ENCODE measurements at regions not wholly inside any gene's neighbourhood (a gene's known extent, or its start where the extent isn't known, plus 50 kb on each side); places are given as distances from the start of the nearest gene placed in this dataset.
"Not testable (repeated sequence)": the region's sequence is repeated elsewhere in the genome, so short reads cannot be mapped to it uniquely, and the experiment has no call there.

DNA sequence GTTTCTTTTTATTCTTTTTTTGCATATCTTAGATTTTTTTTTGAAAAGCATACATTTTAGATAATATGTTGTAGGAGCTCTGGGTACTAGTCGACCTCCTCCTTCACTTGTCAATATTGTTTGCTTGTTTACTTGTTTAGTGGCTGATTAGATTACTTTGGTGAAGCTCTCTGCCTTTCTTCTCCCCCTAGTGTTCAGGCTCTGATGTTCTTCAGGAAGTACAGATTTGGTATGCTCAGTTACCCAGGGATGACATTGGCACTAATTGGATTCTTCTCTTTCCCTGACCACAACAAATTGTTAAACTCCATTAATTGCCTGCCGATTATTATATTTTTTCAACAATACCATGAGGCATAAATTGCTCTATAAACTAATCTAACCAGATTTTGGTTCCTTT lies 491.2 kb downstream of the SUCLG1 start:
- no peak for DNase-seq (ENCODE audit: low read depth)

DNA sequence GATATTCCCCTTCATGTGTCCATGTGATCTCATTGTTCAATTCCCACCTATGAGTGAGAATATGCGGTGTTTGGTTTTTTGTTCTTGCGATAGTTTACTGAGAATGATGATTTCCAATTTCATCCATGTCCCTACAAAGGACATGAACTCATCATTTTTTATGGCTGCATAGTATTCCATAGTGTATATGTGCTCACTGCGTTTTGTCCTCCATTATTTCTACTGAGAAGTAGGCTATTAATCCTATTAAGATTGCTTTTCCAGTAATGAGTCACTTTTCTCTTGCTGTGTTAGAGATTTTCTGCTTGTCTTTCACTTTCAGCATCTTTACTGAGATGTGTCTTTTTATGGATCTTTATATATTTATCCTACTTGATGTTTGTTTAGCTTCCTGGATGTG lies 492.1 kb downstream of the SUCLG1 start:
- not testable (repeated sequence) for DNase-seq (ENCODE audit: low read depth)

DNA sequence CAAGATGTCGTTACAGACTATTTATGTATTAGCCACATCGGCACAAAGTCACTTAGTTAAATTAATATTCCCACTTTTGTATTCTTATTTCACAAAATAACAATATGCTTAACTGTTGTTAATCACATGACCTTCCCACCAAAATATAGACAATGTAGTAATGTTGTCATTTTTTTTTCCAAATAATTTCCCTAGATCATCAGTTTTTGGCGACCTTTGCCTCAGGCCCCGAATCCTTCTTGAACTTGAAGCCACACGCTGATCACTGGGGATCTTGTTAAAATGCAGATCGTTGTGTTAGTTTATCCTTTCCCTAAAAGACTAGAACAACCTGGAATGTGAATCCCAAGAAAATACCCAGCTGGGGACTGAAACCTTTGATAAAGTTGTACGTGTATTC lies 497.6 kb downstream of the SUCLG1 start:
- no peak for DNase-seq (ENCODE audit: low read depth)

DNA sequence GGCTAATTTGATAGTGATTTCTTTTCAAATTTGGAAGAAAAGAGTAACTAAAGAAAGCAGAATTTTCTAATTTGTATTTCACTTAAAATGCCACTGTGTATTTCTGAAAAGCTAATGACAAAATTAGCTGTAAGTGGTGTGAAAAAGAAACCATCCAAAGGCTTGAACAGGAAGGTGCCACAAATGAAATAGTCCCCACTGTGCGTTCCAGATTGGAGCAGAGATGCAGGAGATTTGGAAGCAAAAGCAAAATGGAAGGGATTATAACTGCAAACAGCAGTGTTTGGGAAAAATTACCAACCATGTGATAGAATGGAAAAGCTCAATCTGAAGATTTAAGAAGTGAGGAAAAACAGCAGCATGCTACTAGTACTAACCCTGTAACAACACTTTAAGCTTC lies 498.7 kb downstream of the SUCLG1 start:
- DNase-seq (ENCODE audit: low read depth): no peak

DNA sequence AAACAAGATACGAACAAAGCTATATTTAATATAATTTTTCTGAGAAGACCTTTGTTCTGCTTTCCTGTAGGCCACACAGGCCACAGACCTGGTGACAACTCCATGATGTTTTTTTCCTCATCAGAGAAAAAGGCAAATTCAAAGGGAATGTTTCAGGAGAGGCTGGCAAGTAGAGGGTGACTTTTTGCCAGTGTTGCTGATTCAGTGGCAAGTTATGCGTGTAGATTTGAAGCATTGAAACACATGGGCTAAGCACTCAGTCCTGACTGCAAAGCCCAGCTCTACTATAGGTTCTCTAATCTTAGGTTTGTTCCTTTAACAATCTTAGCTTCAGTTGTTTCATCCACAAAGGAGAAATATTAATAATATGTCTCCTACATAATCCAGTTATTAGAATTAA lies 499.8 kb downstream of the SUCLG1 start:
- DNase-seq (ENCODE audit: low read depth): no peak

DNA sequence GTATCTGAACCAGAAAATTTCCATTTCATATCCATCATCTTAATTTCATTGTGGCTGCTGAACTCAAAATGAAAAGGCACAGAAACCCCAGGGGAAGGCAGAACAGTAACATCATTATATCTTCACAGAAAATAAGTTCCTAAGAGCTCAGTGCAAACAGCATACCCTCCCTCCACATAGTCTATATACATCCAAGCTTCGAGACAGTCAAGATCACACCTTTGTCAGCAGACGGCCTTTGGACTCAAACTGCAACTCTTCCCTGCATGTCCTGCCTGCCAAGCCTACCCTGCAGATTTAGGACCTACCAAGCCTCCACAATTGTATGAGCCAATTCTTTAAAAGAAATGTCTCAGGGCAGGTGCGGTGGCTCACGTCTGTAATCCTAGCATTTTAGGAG lies 502.1 kb downstream of the SUCLG1 start:
- DNase-seq (ENCODE audit: low read depth): no peak

DNA sequence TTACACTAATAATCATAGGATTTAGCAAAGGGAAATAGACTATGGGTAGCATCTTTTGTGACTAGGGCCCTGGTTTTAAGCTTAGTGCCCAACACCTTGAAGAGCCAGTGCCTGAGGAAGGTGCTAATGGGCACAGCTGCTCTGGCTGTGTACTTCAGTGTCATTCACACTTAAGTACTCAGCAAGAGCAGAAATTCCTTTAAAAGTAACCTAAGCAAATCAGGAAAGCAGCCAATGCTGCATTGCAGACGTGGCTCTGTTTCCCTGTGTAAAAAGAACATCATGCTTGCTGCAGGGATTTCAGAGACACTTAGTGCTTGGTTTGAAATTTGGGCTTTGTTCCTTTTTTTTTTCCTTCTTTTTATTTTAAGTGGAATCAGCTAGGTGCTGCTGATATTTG lies 505.4 kb downstream of the SUCLG1 start:
- no peak for DNase-seq (ENCODE audit: low read depth)

DNA sequence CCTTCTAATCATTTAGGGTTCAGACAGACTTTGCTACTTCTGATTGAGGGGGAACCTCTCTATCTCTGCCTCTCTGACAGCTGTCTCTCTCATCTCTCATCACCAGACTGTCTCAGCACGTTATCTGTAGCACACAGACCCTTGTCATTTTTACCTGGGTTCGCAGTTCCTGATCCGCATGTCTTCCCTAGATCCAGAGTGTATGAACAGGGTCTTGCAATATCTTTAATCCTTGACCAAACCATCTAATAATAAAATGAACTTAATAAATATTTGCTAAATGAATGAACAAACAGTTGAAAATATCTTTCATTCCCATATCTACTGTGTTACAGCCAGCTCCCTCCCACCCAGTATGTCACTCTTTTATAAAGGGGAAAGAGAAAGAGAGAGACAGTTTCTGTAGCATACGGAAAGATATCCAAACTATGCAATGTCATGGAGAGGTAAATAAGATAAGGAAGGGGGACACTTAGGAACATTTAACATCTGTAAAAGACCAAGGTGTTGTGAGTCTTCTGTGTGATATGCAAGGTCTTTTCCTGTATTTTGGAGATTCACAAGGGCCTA lies 507.6 kb downstream of the SUCLG1 start:
- no peak for DNase-seq (ENCODE audit: low read depth)

DNA sequence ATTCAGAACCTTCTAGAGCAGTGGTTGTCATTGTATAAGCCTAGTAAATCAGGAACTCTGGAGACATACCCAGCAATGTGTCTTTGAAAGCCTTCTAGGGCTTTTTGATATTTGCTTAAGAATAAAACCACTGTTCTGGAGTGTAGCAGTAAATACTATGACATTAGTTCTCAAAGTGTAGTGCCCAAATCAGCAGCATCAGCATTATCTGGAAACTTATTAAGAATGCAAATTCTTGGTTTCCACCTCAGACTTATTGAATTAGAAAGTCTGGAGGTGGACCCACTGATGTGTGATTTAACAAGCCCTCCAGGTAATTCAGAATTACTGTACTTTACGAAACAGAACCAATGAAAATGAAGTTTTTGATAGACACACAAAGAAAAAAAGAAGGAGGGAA lies 509.7 kb downstream of the SUCLG1 start:
- DNase-seq (ENCODE audit: low read depth): no peak

DNA sequence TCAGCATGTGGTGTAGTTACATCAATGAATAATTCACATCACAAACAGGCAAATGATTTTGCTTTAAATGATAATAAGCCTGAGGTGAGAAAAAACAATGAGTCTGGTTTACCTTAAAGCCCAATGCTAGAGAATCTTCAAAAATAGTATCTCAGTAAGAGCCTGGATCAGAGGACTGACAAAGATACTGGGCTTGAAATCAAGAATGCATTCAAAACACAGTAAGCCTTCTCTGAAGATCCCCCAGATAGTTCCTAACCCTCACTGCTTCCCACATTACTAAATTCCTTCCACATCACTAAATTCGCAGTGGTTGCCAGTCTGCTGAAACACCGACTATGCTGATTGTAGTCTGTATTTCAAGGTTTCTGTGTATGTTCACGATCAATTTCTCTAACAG lies 514.9 kb downstream of the SUCLG1 start:
- no peak for DNase-seq (ENCODE audit: low read depth)

DNA sequence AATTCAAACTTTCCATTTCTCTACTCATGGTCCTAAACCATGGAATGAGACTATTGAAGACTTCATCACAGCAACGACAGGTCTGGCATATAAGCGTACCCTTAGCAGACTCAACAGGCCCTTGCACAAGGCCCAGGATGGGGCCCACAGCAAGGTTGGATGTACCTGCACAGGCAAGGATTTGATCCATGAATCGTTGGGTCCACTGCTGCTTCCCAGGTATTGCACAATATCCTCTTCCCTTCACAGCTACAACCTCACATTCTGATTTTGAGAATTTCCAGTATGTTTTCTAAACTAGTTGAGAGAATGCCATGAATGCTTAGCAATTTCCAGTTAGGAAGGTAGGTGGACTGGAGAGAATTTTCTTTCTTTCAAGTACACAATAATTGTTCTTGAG lies 515.8 kb downstream of the SUCLG1 start:
- no peak for DNase-seq (ENCODE audit: low read depth)

DNA sequence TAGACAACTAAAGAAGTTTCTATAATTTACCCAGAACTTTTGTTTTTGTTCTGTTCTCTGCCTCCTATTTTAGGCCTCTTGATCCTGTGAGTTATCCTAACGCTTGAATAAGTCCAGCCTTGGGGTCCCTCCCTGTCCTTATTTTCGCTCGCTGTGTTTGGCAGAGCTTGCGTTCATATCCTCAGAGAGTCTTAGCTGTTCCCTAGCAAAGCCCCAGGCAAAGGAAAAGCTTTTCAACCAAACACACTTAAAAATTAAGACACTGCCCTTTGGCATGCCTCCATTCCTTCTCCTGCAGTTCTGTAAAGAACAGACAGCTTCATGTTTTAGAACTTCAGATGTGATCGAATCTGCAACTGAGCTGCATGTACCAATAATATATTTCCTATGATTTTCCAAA lies 517.2 kb downstream of the SUCLG1 start:
- no peak for DNase-seq (ENCODE audit: low read depth)

DNA sequence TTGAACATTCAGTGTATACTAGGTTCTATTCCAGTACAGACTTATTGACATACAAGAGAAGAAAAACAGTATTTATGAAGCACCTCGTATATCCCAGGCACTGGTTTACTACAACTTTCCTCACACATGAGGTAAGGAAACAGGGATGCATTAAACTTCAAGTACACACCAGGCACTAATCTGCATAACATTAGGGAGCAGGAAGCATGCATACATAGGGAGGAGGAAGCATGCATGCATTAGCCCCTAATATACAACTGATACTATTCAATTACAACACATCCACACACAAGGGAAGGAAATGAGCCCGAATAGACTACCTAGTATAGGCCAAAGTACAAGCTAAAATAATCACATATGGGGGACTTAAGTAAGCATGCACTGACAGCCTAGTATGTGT lies 525.3 kb downstream of the SUCLG1 start:
- no peak for DNase-seq (ENCODE audit: low read depth)

DNA sequence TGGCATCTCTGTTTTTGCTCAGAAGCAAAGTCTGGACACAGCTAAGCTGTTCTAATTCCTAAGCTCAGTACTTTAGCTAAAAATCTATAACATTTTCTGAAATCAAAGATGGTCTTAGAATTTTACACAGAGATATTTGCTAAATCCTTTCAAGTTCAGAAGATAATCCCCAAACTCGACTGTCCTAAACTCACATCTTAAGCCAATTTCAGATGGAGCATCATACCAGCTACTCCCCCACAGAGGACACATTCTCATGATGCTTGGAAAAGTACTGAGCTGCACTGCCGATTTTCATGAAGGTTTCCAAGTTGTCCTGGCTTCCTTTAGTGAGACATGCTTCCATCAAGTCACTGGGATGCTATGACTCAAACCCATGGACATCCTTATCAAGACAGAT lies 535.5 kb downstream of the SUCLG1 start:
- no peak for DNase-seq (ENCODE audit: low read depth)

DNA sequence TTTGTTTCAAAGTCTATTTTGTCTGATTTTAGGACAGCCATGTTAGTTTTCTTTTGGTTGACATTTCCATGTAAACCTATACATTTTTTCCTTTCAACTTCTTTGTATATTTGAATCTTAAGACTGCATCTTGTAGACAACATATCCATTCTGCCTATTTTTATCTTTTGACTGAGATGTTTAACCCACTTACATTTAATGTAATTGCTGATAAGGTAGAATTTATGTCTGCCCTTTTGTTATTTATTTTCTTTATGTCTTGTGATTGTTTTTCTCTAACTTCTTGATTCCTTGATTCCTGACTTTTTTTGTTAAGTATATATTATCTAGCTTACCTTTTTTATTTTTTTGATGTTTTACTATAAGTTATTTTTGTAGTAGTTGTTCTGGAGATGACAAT lies 542.5 kb downstream of the SUCLG1 start:
- DNase-seq (ENCODE audit: low read depth): no peak

DNA sequence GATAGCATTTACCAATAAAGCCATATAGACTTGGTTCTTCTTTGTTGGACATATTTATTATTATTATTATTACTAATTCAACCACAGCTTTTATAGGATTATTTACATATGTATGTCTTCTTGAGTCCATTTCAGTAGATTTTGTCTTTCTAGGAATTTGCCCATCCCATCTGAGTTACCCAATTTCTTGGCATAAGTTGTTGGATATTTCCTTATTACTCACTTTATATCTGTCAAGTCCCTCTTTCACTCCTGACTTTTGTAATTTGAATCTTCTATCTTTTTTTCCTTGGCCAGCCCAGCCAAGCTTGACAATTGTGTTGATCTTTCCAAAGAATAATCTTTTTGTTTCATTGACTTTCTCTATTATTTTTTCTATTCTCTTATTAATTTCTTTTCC lies 543.7 kb downstream of the SUCLG1 start:
- DNase-seq (ENCODE audit: low read depth): no peak

DNA sequence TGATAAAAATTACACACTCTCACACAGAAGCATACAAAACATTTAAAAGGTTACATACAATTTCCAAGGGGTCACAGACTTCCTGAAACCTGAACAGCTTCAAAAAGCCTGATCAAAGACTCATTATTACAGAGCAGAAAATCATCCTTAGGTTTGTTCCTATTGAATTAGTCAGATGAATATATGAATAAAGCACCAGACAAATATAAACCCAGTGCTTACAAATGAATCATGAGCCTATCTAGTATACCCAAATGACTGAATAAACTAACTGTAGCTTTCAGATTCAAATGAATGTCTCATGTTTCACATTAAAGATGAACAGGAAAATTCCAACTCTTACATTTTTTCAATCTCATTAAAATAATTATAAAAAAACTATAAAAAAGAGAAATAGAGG lies 550.3 kb downstream of the SUCLG1 start:
- no peak for DNase-seq (ENCODE audit: low read depth)

DNA sequence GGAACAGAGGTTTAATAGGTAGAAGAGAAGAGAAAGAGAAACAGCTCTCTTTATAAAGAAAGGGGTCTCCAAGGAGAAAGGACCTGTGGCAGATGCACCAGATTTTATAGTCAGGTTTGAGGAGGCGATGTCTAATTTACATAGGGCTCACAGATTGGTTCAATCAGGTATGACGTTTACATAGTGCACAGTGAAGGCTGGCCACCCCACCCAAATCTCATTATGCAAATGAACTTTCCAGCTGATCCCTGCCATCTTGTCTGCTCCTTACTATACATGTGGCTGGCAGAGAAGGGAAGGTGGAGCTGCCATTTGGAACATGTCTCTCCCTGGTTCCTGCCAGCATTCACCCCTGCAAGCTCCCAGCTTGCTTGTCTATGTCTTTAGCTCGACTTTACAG lies 557.8 kb downstream of the SUCLG1 start:
- DNase-seq (ENCODE audit: low read depth): no peak

DNA sequence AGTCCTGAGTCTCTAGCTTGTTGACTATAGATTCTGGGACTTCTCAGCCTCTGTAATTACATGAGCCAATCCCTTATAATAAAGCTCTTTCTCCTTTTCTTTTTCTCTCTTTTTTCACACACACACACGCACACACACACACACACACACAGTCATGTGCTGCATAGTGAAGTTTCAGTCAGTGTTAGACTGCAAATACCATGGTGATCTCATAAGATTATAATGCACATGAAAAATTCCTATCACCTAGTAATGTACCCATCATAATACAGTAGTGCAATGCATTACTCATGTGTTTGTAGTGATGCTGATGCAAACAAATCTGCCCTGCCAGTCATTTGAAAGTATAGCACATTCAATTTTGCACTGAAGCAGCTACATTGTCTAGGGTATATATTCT lies 558.2 kb downstream of the SUCLG1 start:
- DNase-seq (ENCODE audit: low read depth): peak; percentile 52

DNA sequence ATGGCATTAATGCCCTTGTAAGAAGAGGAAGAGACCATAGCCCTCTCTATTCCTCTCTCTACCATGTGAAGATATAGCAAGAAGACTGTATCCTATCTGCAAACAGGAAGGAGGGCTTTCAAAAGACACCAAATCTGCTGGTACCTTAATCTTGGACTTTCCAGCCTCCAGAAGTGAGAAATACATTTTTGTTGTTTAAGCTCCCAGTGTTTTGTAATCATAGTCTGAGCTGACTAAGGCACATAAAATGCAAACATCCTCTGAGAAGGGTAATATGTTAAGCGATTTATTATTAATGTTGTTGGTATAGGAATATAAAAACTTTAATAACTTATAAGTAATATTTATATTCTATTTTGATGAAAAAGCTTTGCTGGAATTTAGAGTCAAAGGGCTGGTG lies 559.8 kb downstream of the SUCLG1 start:
- peak; percentile 17 for DNase-seq (ENCODE audit: low read depth)

DNA sequence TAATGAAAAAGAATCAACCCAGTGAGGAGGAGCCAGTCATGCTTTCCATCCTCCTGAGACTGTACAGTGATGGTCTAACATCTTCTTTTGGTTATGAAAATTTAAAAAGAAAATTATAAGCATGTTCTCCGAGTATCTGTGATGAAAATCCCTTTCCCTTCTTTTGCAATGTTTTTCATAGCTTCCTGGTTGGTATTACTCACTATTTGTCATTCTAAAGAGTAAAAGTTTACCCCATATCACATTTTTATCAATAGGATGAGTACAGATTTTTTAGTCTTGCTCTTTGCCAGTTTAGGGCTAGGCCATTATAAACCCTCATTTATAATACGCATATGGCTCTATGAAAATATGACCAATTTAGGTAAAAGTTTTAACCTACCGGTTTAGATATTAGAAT lies 564.1 kb downstream of the SUCLG1 start:
- no peak for DNase-seq (ENCODE audit: low read depth)

DNA sequence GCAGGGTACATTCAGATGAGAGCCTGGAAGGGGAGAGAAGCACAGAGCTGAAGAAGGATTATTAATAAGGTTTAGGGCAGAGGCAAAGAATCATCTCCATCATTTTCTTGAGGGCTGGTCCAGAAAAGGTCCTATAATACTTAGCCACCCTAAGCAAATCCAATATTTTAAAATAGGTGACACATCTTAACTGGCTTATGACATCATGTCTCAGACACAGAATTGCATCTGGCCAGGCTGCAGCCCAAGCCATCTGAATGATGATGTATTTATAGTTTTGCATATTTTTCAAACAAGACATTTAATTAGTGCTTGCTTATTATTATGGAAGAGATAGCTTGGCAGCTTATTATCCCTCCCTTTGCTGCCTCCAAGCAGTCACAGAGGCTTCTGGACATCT lies 571.3 kb downstream of the SUCLG1 start:
- DNase-seq (ENCODE audit: low read depth): no peak

DNA sequence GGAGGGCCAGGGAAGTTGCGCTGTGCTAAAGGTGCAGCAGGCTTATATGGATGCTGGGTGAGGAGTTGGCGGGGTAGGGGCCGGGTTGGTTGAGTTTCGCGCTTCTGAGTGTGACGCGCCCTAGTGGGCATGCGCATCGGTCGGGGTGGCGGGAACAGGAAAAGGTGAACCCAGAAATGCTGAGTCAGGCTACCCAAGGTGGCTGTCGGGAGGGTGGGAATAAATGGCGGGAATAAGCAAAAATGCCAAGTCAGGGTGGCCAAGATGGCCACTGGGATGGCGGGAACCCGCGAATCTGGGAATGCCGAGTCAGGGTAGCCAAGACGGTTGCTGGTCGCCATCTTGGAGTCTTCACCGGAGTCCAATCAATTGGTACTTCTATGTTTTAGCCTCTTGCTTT lies 580.0 kb downstream of the SUCLG1 start:
- no peak for DNase-seq (ENCODE audit: low read depth)

DNA sequence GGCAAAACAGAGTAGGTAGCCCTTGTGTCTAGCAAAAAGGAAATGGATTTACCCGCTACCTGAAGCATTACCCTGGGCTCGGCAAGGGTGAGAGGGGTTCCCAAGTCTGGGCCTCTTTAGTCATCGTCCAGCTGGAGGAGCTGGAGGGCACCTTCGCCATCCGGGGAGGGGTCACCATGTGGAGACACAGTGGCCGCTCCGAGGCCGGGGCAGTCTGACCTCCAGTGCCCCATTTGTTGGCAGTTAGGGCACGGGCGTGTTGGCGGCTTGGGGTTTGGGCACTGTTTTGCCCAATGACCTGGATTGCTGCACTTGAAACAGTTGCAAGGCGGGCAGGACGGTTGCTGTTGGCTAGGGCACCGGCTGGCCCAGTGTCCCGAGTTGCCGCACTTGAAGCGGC lies 581.8 kb downstream of the SUCLG1 start:
- DNase-seq (ENCODE audit: low read depth): not testable (repeated sequence)

Measured in amniotic epithelial cell (primary cell).